Gastroesophageal sphincter (tissue), 4 donors: ENCODE measurements at regions not wholly inside any gene's neighbourhood (a gene's known extent, or its start where the extent isn't known, plus 50 kb on each side); places are given as distances from the start of the nearest gene placed in this dataset.
"Not testable (repeated sequence)": the region's sequence is repeated elsewhere in the genome, so short reads cannot be mapped to it uniquely, and the experiment has no call there.

Experiments
- ATAC-seq: fragments of 150-250 bp; one replicate; pipeline ENCODE4 v1.9.1; 2016; ENCODE audit warnings: mild to moderate bottlenecking, moderate library complexity
- H3K27ac ChIP-seq, 4 donors: fragments of 200-600 bp; sonication (generic) in 3 of 4; 1 replicate in 3 of 4; 2 replicates in 1 of 4; pipeline ENCODE4 v1.5.1; 2016 to 2019
- H3K27me3 ChIP-seq: fragments of 200-600 bp; sonication (generic); one replicate; pipeline ENCODE4 v1.5.1; 2019
- H3K36me3 ChIP-seq, 2 donors: fragments of 200-600 bp; sonication (generic); one replicate each; pipeline ENCODE4 v1.5.1; 2019; ENCODE audit warnings: control low read depth in 1 of 2
- H3K4me1 ChIP-seq, 3 donors: fragments of 200-600 bp; sonication (generic); 1 replicate in 2 of 3; 2 replicates in 1 of 3; pipeline ENCODE4 v1.5.1; 2016 to 2019; ENCODE audit warnings: control low read depth in 2 of 3
- H3K4me3 ChIP-seq, 2 donors: fragments of 200-600 bp; sonication (generic); one replicate each; pipeline ENCODE4 v1.5.1; 2019; ENCODE audit warnings: mild to moderate bottlenecking in 1 of 2, moderate library complexity in 1 of 2
- H3K9me3 ChIP-seq, 3 donors: fragments of 200-600 bp; sonication (generic); one replicate each; pipeline ENCODE4 v1.5.1; 2017 to 2019; ENCODE audit warnings: control low read depth in 2 of 3
- CTCF ChIP-seq, 4 experiments: fragments of 200-600 bp in 2 of 4; fragments of 450-650 bp in 2 of 4; sonication (generic) in 1 of 4; IDR thresholded peaks; one replicate each; pipeline ENCODE4 v1.5.1; 2017 to 2019; ENCODE audit warnings: antibody characterized with exemption in 4 of 4, mild to moderate bottlenecking in 2 of 4, moderate library complexity in 2 of 4
- EP300 ChIP-seq: sonication (generic); formaldehyde crosslinking; IDR thresholded peaks from one replicate; pipeline ENCODE4 v1.6.1; 2017; ENCODE audit warnings: antibody characterized with exemption, mild to moderate bottlenecking
- POLR2A ChIP-seq, 2 donors: fragments of 450-650 bp; IDR thresholded peaks; one replicate each; pipeline ENCODE4 v1.6.1; 2017; ENCODE audit warnings: antibody characterized with exemption in 2 of 2, mild to moderate bottlenecking in 2 of 2, moderate library complexity in 1 of 2
- POLR2AphosphoS5 ChIP-seq: sonication (generic); formaldehyde crosslinking; IDR thresholded peaks from one replicate; pipeline ENCODE4 v1.6.1; 2017; ENCODE audit warnings: antibody characterized with exemption
- WGBS, 2 donors: methylation state at CpG; one replicate each; pipeline ENCODE4 v1.1.5; 2018; ENCODE audit warnings: low coverage in 1 of 2; 5-methylcytosine and 5-hydroxymethylcytosine counted together

GRCh38 chrX:106284431-106285025 is 116.4 kb downstream of the PWWP3B start:
- no peak for ATAC-seq
- WGBS, 2 donors: 17 to 43% methylated on average over 1 of the region's 2 CpGs
- Histone ChIP-seq H3K4me3 (no peak overlapping the region), H3K27ac (no peak overlapping the region), H3K4me1 (no peaks in the 10 kb centered on the region), H3K27me3 (no peaks in the 10 kb centered on the region), H3K36me3 (no peaks in the 10 kb centered on the region), H3K9me3 (no peaks in the 10 kb centered on the region)
- TF ChIP-seq CTCF (IDR thresholded peaks at IDR 0.05): no peak
- TF ChIP-seq EP300: no peak

GRCh38 chrX:106286053-106286650 is 118.0 kb downstream of the PWWP3B start:
- no peaks in the 10 kb centered on the region for H3K36me3 ChIP-seq
- ATAC-seq: no peak
- no peak overlapping the region for H3K4me3 ChIP-seq
- H3K9me3 ChIP-seq: no peaks in the 10 kb centered on the region
- no peaks in the 10 kb centered on the region for H3K27me3 ChIP-seq
- TF ChIP-seq CTCF (IDR thresholded peaks at IDR 0.05): no peak
- TF ChIP-seq POLR2A (IDR thresholded peaks at IDR 0.05): no peak
- TF ChIP-seq POLR2AphosphoS5: no peak
- TF ChIP-seq EP300: no peak
- WGBS, 2 donors: 20% methylated on average over 1 of the region's 1 CpG; no CpG with 5 or more reads in 1 of the 2 donors
- H3K27ac ChIP-seq: no peak overlapping the region
- H3K4me1 ChIP-seq: no peaks in the 10 kb centered on the region

GRCh38 chrX:106290778-106291177 is 122.7 kb downstream of the PWWP3B start:
- H3K4me1 ChIP-seq, ATAC-seq, H3K27ac ChIP-seq, H3K36me3 ChIP-seq, H3K9me3 ChIP-seq, H3K4me3 ChIP-seq, H3K27me3 ChIP-seq: not testable (repeated sequence)
- no CpG with 5 or more reads among the region's 5 CpGs for WGBS, 2 donors

GRCh38 chrX:106291779-106292390 is 123.8 kb downstream of the PWWP3B start:
- H3K4me1 ChIP-seq, ATAC-seq, H3K27me3 ChIP-seq, H3K4me3 ChIP-seq, H3K36me3 ChIP-seq, H3K27ac ChIP-seq, H3K9me3 ChIP-seq: not testable (repeated sequence)
- WGBS, 2 donors: no CpG with 5 or more reads among the region's 9 CpGs

- ATAC-seq: no peak
- 67 to 83% methylated on average over 2 of the region's 2 CpGs for WGBS, 2 donors
- Histone ChIP-seq H3K4me3 (no peak overlapping the region), H3K9me3 (no peaks in the 10 kb centered on the region), H3K27ac (no peak overlapping the region), H3K36me3 (no peaks in the 10 kb centered on the region), H3K4me1 (no peaks in the 10 kb centered on the region), H3K27me3 (no peaks in the 10 kb centered on the region)
- no peak for TF ChIP-seq CTCF (IDR thresholded peaks at IDR 0.05)
- no peak for TF ChIP-seq EP300
- no peak for TF ChIP-seq POLR2AphosphoS5
- TF ChIP-seq POLR2A (IDR thresholded peaks at IDR 0.05): no peak
Observed at GRCh38 chrX:106300239-106300638, 132.1 kb downstream of the PWWP3B start.

- Histone ChIP-seq H3K4me3 (no peak overlapping the region), H3K27ac (no peak overlapping the region), H3K4me1 (no peaks in the 10 kb centered on the region), H3K9me3 (no peaks in the 10 kb centered on the region), H3K36me3 (no peaks in the 10 kb centered on the region), H3K27me3 (no peaks in the 10 kb centered on the region)
- ATAC-seq: no peak
- TF ChIP-seq POLR2AphosphoS5 (no peak), CTCF (IDR thresholded peaks at IDR 0.05) (no peak), EP300 (no peak), POLR2A (IDR thresholded peaks at IDR 0.05) (no peak)
- WGBS, 2 donors: 45 to 79% methylated on average over 3 of the region's 3 CpGs
Observed at GRCh38 chrX:106300656-106301055, 132.6 kb downstream of the PWWP3B start.
